ENCODE measurements at regions not wholly inside any gene's neighbourhood (a gene's known extent, or its start where the extent isn't known, plus 50 kb on each side); places are given as distances from the start of the nearest gene placed in this dataset.

- TF ChIP-seq, protein P1, sequence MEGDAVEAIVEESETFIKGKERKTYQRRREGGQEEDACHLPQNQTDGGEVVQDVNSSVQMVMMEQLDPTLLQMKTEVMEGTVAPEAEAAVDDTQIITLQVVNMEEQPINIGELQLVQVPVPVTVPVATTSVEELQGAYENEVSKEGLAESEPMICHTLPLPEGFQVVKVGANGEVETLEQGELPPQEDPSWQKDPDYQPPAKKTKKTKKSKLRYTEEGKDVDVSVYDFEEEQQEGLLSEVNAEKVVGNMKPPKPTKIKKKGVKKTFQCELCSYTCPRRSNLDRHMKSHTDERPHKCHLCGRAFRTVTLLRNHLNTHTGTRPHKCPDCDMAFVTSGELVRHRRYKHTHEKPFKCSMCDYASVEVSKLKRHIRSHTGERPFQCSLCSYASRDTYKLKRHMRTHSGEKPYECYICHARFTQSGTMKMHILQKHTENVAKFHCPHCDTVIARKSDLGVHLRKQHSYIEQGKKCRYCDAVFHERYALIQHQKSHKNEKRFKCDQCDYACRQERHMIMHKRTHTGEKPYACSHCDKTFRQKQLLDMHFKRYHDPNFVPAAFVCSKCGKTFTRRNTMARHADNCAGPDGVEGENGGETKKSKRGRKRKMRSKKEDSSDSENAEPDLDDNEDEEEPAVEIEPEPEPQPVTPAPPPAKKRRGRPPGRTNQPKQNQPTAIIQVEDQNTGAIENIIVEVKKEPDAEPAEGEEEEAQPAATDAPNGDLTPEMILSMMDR (conservative IDR thresholded peaks at IDR 0.05; ENCODE audit: low read depth, low read length): no peak
- TF ChIP-seq EZH2 (IDR thresholded peaks at IDR 0.05; ENCODE audit: low read length, unreplicated experiment): no peak
Measured at GRCh38 chr17:51536627-51537026, 276.3 kb downstream of the UTP18 start.
